A549 (cell line): ENCODE measurements at regions not wholly inside any gene's neighbourhood (a gene's known extent, or its start where the extent isn't known, plus 50 kb on each side); places are given as distances from the start of the nearest gene placed in this dataset.

Source experiments
- BCL3 ChIP-seq: fragments of >200 bp; sonication (Bioruptor Twin); formaldehyde crosslinking; IDR thresholded peaks from 3 replicates; pipeline ENCODE4 v1.6.1; 2016
- BHLHE40 ChIP-seq: IDR thresholded peaks from 2 replicates; pipeline ENCODE4 v1.6.1; 2012; ENCODE audit warnings: low read depth, low read length, inconsistent platforms
- CEBPB ChIP-seq, 2 experiments: fragments of >200 bp in 1 of 2; sonication (Bioruptor Twin) in 1 of 2; formaldehyde crosslinking in 1 of 2; IDR thresholded peaks; 2 replicates each; pipeline ENCODE4 v1.6.1; 2012 to 2016
- CTCF ChIP-seq: fragments of >200 bp; sonication (Bioruptor Twin); formaldehyde crosslinking; IDR thresholded peaks from 3 replicates; pipeline ENCODE4 v1.5.1; 2016
- ESRRA ChIP-seq: fragments of 150-350 bp; IDR thresholded peaks from 2 replicates; pipeline ENCODE4 v1.6.1; 2014; ENCODE audit warnings: mild to moderate bottlenecking, low read length, borderline replicate concordance
- JUN ChIP-seq, 2 experiments: fragments of >200 bp; sonication (Bioruptor Twin); formaldehyde crosslinking; IDR thresholded peaks; 2 replicates in 1 of 2; 3 replicates in 1 of 2; pipeline ENCODE4 v1.6.1; 2016 to 2017
- NPAS2 ChIP-seq: fragments of 250-450 bp; sonication (Bioruptor Pico); IDR thresholded peaks from 2 replicates; pipeline ENCODE4 v1.8.0; 2022; ENCODE audit warnings: mild to moderate bottlenecking, moderate library complexity, borderline replicate concordance
- POLR2A ChIP-seq: IDR thresholded peaks from 2 replicates; pipeline ENCODE4 v1.6.1; 2012; ENCODE audit warnings: mild to moderate bottlenecking, low read length
- RAD21 ChIP-seq, 2 experiments: fragments of >200 bp in 1 of 2; sonication (Bioruptor Twin) in 1 of 2; formaldehyde crosslinking in 1 of 2; IDR thresholded peaks in 1 of 2; conservative IDR thresholded peaks in 1 of 2; 2 replicates in 1 of 2; 3 replicates in 1 of 2; pipeline ENCODE4 v1.6.1; 2012 to 2018; ENCODE audit warnings: inconsistent platforms in 1 of 2
- RCOR1 ChIP-seq: fragments of 150-350 bp; IDR thresholded peaks from 2 replicates; pipeline ENCODE4 v1.6.1; 2014; ENCODE audit warnings: antibody characterized with exemption, low read length, low read depth
- TP53 ChIP-seq: fragments of 250-450 bp; sonication (Bioruptor Pico); IDR thresholded peaks from 2 replicates; pipeline ENCODE4 v1.5.0; 2021; ENCODE audit warnings: mild to moderate bottlenecking, moderate library complexity
- TF ChIP-seq, protein P1 (sequence below): fragments of 450-650 bp; IDR thresholded peaks from 2 replicates; pipeline ENCODE4 v1.6.1; 2014; ENCODE audit warnings: antibody characterized with exemption

- TF ChIP-seq CEBPB (IDR thresholded peaks at IDR 0.05), result no peak
- no peak for TF ChIP-seq CTCF
- TF ChIP-seq POLR2A, result no peak
- TF ChIP-seq TP53 (CRISPR knock-in tag), result no peak
- TF ChIP-seq NPAS2, result no peak
- TF ChIP-seq BHLHE40, result no peak
- TF ChIP-seq RAD21 (conservative IDR thresholded peaks at IDR 0.05 in 1 of 2, IDR thresholded peaks at IDR 0.05 in 1 of 2), result no peak
- TF ChIP-seq, protein P1, sequence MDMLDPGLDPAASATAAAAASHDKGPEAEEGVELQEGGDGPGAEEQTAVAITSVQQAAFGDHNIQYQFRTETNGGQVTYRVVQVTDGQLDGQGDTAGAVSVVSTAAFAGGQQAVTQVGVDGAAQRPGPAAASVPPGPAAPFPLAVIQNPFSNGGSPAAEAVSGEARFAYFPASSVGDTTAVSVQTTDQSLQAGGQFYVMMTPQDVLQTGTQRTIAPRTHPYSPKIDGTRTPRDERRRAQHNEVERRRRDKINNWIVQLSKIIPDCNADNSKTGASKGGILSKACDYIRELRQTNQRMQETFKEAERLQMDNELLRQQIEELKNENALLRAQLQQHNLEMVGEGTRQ, result no peak
- TF ChIP-seq ESRRA, result no peak
- TF ChIP-seq BCL3, result no peak
- TF ChIP-seq RCOR1, result no peak
- TF ChIP-seq JUN (IDR thresholded peaks at IDR 0.05), result no peak
Observed at GRCh38 chr5:133885566-133885965, 82.9 kb downstream of the C5orf15 start.
